ENCODE measurements at regions not wholly inside any gene's neighbourhood (a gene's known extent, or its start where the extent isn't known, plus 50 kb on each side); places are given as distances from the start of the nearest gene placed in this dataset.
"Not testable (repeated sequence)": the region's sequence is repeated elsewhere in the genome, so short reads cannot be mapped to it uniquely, and the experiment has no call there.

DNA sequence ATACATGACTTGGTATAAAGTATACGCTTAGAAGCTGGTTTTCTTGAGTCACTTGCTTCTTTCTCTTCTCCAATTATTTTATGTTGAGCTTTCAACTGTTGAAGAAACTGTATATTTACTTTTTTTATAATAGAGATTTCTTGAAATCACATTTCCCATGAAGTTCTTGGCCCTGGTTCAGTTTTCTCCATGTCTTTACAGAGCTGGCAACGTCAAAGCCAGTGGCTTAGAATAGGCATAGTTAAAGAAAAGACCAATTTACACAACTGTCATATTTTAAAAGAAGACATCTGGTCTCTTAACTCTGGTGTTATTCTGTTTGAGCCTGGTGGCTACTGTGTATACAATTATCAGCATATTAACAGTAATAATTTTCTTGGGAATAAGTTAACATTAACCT is 1249.3 kb downstream of the CDH12 start:
- no peak for DNase-seq

DNA sequence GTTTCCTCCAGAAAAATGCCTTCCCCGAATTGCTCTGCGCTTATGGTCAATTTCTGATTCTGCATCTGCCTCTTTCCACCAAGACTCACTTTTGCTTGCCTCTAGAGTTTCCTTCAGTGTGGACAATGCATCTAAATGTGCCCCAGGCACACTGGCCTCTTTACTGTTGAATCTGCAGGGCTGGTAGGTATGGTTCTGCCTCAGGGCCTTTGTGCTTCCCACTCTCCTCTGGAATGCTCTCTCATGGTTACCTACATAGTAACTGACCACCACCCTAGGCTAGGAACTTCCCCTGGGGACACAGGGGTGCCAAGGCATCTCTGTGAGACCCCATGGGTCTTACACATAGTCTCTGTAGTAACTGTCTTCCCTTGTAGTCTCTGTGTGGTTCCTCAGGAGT is 1258.6 kb downstream of the CDH12 start:
- DNase-seq = no peak

DNA sequence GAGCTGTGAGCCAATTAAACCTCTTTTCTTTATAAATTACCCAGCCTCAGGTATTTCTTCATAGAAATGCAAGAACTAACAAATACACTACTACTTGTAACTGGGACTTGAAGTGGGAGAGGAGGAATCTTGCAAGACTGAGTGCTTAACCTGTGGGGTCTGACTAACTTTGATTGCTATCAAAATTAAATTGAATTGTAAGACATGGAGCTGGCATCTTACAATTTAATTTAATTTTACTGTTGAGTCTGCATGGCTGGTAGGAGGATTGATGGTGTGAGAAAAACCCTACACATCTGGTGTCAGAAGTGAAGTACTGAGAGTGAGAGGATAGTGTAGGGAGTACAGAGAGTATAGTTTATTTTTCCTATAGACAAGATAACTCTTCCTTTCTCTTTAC is 1259.9 kb downstream of the CDH12 start:
- no peak for DNase-seq

DNA sequence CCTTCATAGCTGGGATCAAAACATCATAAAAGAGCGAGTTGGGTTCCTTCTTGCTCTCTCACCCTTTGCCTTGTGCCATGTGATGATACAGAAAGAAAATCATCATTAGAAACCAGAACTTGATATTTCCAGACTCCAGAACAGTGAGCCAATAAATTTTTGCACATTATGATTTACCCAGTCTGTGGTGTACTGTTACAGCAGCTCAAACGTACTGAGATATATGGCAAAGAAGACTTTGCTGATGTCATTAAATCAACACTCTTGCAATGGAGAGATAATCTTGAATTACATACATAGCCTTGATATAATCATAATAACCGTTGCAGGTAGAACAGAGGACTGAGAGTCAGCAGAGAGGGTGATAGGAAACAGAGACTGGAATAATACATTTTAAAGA is 1271.6 kb downstream of the CDH12 start:
- no peak for DNase-seq

DNA sequence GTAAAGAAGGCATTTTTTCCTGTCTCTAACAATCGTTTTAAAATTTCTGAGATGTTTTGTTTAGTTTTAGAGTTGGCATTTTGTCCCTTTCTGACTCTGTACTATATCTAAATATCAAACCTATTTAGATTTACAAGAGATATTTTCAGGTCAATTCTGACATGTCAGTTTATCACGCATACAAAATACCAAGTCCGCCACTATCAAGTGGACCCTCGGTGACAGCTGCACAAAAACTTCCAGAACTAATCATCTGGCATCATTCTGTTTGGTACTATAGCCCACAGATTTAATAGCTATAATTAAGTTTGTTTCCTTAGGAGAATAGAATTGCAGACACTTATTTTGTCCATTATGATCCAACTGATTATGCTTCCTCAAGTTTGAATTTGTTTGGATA is 1278.2 kb downstream of the CDH12 start:
- no peak for DNase-seq

DNA sequence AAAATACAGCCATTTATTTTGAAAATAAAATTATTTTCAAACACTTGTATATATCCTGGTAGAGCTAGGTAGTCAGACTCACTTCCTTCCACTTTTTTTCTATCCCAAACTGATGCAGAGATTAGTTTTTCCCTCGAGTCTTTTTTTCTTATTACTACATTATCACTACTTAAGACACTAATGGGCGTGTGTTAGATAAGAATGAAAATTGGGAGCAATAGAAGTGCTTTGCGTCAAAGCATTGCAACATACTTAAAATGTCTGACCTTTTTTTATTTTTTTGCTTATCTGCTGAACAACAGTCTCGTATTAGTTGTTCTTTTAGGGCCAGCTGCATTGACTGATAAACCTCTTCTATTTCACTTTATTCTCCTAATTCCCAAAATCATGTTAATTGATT is 1278.7 kb downstream of the CDH12 start:
- DNase-seq = no peak

DNA sequence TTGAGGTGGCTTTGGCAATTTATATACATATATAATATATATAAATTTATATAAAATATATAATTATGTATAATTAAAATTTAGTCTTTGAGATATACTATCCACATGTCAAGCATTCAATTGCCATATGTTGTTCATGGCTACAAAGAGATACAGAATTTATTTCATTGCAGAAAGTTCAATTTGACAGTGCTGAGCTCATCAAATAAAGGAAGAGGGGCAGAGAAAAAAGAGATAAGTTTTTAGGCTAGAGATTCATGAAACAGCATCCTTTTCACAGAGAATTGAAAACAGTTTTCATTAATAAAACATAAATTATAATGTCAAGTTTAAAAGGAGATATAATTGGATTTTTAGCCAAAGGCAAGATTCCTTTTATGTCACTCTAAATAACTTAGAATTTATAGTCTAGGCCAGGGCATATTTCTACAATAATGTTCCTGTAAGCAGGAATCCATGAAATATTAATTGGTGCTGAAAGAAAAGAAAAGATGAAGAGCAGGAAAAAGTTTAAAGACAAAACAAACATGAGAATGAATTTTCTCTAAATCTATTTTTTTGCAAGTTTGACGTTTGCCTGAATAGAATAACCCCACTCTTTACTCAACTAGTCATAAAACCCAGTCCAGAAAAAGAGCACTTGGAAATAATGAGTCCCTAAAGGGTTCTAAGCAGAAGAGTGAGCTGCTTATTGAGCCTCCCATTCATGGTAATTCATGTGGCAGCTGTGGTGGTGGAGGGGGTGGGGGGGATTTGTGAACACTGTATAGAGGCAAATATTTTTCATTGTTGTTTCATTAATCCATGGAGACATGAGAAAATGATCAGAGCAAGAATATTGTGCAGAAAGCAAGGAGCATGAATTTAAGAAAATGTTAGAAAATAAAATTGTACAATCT is 1279.5 kb downstream of the CDH12 start:
- DNase-seq = no peak

DNA sequence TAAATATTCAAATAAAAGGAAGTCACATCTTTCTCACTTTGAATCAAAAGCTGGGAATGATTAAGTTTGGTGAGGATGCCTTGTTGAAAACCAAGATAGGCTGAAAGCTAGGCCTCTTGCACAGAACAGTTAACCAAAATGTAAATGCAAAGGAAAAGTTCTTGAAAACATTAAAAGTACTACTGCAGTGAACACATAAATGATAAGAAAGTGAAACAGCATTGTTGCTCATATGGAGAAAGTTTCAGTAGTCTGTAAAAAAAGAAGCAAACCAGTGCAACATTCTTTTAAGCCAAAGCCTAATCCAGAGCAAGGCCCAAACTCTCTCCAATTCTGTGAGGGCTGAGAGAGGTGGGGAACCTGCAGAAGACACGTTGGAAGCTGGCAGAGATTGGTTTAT is 1281.9 kb downstream of the CDH12 start:
- DNase-seq = not testable (repeated sequence)

DNA sequence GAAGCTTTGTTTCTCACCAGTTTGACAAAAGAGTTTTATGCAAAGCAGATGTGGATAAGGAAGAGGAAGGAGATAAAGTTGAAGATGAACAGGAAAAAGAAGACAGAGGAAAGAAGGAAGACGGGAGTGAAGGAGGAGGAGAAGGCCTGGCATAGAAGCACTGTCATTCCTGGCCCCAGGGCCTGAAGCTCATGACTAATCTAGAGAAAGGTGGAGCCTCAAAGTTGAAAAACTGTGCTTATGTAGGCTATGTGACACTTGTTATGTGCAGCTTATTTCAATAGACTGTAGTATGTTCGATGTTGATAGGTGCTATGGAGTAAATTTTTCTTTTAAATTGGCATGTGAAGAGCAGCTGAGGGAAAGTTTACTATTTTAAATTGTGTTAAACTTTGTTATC is 1294.0 kb downstream of the CDH12 start:
- DNase-seq = not testable (repeated sequence)

DNA sequence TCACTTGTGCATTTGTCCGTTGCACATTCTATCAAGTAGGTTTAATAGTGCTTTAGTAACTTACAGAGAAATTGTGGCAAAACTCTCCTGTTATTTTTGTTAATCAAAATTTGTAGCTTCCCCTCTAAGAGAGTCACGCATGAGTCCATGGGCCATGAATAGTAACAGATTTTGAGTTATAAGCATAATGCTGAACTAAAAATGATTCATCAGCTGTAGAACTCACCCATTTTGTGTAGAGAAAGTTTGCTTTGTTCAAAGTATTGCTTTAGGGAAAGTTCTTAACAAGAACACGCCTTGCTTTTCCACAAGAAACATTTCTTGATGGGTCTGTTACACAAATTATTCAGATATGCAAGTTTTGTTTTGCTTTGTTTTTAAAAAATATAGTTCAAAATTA is 1300.9 kb downstream of the CDH12 start:
- not testable (repeated sequence) for DNase-seq

DNA sequence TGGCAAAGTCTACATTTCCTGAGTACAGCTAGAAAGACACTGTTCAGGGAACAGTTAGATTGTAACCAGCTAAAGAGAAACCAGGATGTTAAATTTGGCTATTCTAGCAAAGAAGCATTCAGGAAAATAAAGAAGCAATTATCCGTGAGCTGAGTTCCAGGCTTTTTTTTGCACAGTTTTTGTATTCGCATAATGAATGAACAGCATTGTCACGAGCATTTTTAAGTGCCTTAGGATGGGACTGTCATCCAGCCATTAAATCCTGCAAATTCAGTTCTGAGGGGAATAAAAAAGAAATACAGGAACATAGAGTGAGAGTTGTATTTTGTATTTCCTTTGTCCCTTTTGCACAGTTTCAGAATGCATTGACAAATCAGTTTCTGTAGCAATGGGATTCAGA is 1302.2 kb downstream of the CDH12 start:
- not testable (repeated sequence) for DNase-seq

DNA sequence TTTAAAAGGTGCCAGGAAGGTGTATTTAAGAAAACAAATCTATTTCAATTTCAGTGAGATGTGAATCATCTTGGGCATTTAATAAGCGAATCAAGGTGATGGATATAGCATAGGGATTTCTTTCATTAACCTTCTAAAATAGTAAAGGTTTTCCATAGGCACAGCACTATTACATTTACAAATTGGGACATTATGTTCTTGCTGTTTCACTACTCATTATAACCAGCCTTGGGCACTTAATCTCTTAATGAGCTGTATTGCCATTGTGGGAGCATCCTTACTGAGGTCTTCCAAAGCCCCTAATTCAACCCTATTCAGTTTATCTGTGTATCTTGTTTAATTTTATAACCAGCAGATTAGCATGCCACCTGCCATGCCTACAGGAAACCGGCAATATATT is 1305.5 kb downstream of the CDH12 start:
- DNase-seq = not testable (repeated sequence)

DNA sequence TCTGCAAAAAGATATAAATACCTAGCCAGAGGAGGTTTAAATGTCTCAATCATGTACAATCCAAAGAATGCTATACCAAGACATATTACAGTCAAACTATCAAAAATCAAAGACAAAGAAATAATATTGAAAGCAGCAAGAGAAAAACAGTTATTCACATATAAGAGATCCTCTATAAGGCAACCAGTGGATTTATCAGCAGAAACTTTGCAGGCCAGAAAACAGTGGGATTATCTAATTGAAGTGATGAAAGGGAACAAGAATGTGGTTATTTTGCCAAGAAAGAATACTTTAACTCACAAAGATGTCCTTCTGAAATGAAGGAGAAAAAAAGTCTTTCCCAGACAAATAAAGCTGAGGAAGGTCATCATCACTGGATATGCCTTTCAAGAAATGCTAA is 1318.0 kb downstream of the CDH12 start:
- not testable (repeated sequence) for DNase-seq

DNA sequence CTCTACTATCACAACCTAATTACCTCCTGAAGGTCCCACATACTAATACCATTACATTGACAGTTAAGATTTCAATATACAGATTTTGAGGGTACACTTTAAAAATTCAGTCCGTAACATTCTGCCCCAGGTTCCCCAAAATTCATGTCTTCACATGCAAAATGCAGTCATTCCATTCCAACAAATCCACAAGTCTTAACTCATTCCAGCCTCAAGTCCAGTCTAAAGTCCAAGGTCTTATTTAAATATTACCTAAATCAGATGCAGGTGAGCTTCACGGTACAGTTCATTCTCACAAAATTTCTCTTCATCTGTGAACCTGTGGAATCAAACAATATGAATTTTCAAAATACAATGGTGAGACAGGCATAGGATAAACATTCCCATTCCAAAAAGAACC is 1332.0 kb downstream of the CDH12 start:
- not testable (repeated sequence) for DNase-seq

DNA sequence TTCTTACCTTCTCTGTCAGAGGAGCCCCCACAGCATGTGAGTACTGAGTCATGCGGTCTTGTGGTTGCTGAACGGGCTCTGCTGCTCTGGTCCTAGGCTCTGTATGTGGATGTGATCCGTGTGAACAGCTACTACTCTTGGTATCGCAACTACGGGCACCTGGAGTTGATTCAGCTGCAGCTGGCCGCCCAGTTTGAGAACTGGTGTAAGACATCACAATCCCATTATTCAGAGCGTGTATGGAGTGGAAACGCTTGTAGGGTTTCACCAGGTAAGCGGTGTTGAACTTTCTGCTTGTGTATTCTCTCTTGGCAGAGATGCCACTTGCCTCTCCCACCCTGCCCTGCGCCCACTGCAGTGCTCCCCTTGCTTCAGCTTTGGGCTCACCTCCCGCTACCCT is 1356.2 kb downstream of the CDH12 start:
- DNase-seq = not testable (repeated sequence)

DNA sequence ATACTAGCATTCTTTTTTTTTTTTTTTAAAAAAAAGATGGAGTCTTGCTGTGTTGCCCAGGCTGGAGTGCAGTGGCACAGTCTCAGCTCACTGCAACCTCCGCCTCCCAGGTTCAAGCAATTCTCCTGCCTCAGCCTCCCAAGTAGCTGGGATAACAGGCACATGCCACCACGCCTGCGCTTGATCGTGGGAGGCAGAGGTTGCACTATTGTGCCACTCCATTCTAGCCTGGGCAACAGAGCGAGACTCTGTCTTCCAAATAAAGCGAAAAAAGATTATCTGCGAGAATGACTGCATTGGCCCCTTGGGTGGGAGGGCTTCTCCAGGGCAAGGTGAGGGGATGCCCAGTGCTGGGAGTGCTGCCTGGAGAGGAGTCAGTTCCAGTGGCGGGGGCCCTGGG is 1357.1 kb downstream of the CDH12 start:
- DNase-seq = not testable (repeated sequence)

DNA sequence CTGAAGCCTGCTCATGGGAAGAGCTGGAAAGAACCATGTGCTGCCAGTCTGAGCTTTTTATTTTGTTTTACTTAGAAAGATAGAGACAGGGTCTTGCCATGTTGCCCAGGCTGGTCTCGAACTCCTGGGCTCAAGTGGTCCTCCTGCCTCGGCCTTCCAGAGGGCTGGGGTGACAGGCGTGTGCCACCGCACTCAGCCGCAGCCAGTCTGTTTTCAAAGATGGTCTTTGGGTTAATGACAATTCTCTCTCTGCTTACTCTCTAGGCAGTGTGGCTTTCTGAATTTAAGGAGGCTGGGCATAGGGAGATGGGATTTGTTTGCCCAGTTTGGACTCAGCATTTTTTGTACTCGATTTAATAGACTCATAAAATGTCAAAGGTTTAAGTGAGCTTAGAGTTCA is 1357.9 kb downstream of the CDH12 start:
- DNase-seq = not testable (repeated sequence)

DNA sequence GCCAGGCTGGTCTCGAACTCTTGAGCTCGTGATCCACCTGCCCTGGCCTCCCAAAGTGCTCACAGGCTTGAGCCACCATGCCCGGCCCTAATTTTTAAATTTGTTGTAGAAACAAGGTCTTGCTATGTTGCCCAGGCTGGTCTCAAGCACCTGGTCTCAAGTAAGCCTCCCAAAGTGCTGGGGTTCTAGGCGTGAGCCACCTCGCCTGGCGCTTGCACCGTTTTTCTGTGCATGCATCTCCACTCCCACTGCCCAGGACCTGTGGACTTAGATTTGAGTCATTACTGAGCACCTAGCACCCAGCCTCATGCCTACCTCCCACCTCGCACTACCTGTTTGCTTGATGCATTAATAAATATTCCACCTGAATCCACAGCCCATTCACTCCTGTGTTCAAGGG is 1359.1 kb downstream of the CDH12 start:
- DNase-seq = not testable (repeated sequence)

DNA sequence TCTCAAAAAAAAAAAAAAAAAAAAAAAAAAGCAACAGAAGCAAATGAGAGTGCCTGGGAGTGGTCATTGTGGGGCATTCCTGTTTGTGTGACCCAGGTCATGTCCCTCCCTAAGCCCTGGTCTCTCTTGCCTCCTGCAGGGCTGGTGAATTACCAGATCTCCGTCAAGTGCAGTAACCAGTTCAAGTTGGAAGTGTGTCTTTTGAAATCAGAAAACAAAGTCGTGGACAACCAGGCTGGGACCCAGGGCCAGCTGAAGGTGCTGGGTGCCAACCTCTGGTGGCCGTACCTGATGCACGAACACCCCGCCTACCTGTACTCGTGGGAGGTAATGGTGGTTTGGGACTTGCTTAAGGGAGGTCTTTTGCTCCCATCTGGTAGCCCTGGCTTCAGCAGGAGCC is 1362.0 kb downstream of the CDH12 start:
- not testable (repeated sequence) for DNase-seq

DNA sequence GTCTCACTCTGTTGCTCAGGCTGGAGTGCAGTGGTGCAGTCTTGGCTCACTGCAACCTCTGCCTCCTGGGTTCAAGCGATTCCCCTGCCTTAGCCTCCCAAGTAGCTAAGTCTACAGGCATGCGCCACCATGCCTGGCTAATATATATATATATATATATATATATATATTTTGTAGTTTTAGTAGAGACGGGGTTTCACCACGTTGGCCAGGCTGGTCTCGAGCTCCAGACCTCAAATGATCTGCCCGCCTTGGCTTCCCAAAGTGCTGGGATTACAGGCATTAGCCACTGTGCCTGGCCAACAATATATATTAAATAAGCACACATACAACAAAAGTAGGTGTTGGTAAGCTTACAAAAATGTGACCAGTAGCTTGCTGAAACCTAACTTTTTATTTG is 1364.3 kb downstream of the CDH12 start:
- DNase-seq = not testable (repeated sequence)

DNA sequence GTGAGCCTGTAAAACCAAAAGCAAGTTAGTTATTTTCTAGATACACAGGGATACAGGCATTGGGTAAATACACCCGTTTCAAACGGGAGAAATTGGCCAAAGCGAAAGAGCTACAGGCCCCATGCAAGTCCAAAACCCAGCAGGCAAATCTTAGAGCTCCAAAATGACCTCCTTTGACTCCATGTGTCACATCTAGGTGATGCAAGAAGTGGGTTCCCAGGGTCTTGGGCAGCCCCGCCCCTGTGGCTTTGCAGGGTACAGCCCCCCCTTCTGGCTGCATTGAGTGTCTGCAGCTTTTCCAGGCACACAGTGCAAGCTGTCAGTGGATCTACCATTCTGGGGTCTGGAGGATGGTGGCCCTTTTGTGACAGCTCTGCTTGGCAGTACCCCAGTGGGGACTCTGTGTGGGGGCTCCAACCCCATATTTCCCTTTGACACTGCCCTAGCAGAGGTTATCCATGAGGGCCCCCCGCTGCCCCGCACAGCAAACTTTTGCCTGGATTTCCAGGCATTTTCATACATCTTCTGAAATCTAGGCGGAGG is 1367.6 kb downstream of the CDH12 start:
- not testable (repeated sequence) for DNase-seq

DNA sequence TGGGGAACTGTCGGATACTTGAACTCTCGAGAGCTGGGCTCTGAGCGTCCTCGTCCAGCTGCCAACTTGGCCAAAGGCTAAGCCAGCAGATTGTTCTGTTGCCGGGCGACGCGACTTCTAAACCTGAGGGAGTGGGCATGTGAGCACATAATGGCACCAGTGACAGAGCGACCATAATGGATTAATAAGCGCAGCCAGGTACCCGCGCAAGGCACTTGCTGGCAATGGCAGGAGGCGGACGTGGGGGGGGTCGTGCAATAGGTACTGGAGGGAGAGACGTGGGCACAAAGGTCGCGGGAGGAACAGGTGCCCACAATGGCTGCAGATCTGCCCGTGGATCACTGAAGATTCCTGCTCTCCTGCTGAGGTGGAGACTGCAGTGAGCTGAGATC is 1368.7 kb downstream of the CDH12 start:
- not testable (repeated sequence) for DNase-seq

DNA sequence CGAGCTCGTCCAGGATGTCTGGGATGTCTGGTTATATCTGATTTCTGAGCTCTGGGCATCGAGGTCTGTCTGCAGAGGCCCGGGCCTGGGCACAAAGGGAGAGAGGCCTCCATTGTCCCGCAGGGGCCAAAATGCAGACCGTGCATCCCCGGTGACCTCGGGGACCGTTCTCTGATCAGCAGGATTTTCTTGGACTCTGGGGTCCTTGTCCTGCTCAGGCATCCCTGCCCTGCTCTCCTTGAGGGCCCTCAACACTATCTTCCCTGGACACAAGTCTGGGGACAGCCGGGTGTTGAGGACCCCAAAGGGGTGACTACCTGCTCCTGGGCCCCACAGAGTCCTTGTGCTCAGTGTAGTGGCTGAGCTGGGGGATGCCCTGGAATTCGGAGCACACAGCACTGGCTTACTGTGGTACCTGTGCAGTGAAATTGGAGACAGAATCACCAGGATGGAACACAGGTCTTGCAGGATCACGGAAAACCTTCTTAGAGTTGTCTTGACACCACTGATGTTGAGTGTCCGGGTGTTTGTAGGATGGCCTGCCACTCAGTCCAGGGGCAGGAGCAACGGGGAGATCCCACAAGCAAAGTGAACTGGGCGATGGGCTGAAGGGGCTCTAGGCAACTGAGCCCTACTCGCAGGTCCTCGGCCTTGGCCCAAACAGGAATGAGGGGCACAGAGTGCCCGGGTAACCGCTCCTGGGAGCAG is 1369.2 kb downstream of the CDH12 start:
- not testable (repeated sequence) for DNase-seq

Data from skin of body (tissue), 1 donor.